Naive B cell (primary cell): ENCODE measurements at regions not wholly inside any gene's neighbourhood (a gene's known extent, or its start where the extent isn't known, plus 50 kb on each side); places are given as distances from the start of the nearest gene placed in this dataset.

Experiments
- ATAC-seq, 2 donors: fragments of 150-1000 bp; cut with Tn5 transposase; 2 replicates each; pipeline ENCODE4 v1.10.0; 2021; ENCODE audit warnings: low read depth in 2 of 2, mild to moderate bottlenecking in 2 of 2, moderate library complexity in 2 of 2
- DNase-seq: peaks from one replicate; pipeline ENCODE4 v3.0.0; 2022
- H3K27ac Mint-ChIP-seq, 6 donors: one replicate each; pipeline ENCODE4 v1.8.0; 2020 to 2022; ENCODE audit warnings: mild to moderate bottlenecking in 6 of 6, mixed read lengths in 6 of 6, moderate library complexity in 5 of 6, inconsistent platforms in 2 of 6
- H3K27me3 Mint-ChIP-seq, 3 donors: one replicate each; pipeline ENCODE4 v1.8.0; 2021 to 2022; ENCODE audit warnings: mixed read lengths in 3 of 3, mild to moderate bottlenecking in 1 of 3
- H3K36me3 Mint-ChIP-seq, 2 donors: one replicate each; pipeline ENCODE4 v1.8.0; 2020 to 2022; ENCODE audit warnings: mixed read lengths in 2 of 2, inconsistent platforms in 1 of 2, mild to moderate bottlenecking in 1 of 2
- H3K4me1 Mint-ChIP-seq, 3 donors: one replicate each; pipeline ENCODE4 v1.8.0; 2020 to 2022; ENCODE audit warnings: mixed read lengths in 3 of 3, inconsistent platforms in 1 of 3, mild to moderate bottlenecking in 1 of 3, moderate library complexity in 1 of 3
- H3K4me3 Mint-ChIP-seq, 8 donors: one replicate each; pipeline ENCODE4 v1.8.0; 2020 to 2022; ENCODE audit warnings: mild to moderate bottlenecking in 8 of 8, mixed read lengths in 8 of 8, moderate library complexity in 8 of 8, inconsistent platforms in 2 of 8
- H3K9me3 Mint-ChIP-seq, 7 donors: one replicate each; pipeline ENCODE4 v1.8.0; 2020 to 2022; ENCODE audit warnings: mixed read lengths in 7 of 7, mild to moderate bottlenecking in 5 of 7, inconsistent platforms in 2 of 7, moderate library complexity in 1 of 7

- Mint-ChIP-seq H3K27me3 (no peaks in the 10 kb centered on the region), H3K4me3 (no peak overlapping the region), H3K9me3 (peaks cover 0 to 10% (median 3%) of the 10 kb centered on the region in 7 donors), H3K27ac (no peak overlapping the region), H3K4me1 (no peaks in the 10 kb centered on the region), H3K36me3 (no peaks in the 10 kb centered on the region)
- no peak for DNase-seq
- ATAC-seq = no peak
Measured at GRCh38 chr5:165620394-165620793, 2115.0 kb downstream of the MAT2B start.

- H3K4me3 Mint-ChIP-seq = no peak overlapping the region
- no peak for DNase-seq
- no peak overlapping the region for H3K27ac Mint-ChIP-seq
- no peak for ATAC-seq
- H3K27me3 Mint-ChIP-seq = no peaks in the 10 kb centered on the region
- peaks cover 0 to 5% (median 0%) of the 10 kb centered on the region in 7 donors for H3K9me3 Mint-ChIP-seq
- H3K4me1 Mint-ChIP-seq = no peaks in the 10 kb centered on the region
- H3K36me3 Mint-ChIP-seq = no peaks in the 10 kb centered on the region
Measured at GRCh38 chr5:165622864-165623536, 2117.6 kb downstream of the MAT2B start.

- Mint-ChIP-seq H3K27me3 (no peaks in the 10 kb centered on the region), H3K9me3 (peaks cover 0 to 5% (median 0%) of the 10 kb centered on the region in 7 donors), H3K27ac (no peak overlapping the region), H3K4me3 (no peak overlapping the region), H3K4me1 (no peaks in the 10 kb centered on the region), H3K36me3 (no peaks in the 10 kb centered on the region)
- DNase-seq (no peak), ATAC-seq (no peak)
Measured at GRCh38 chr5:165624166-165624946, 2118.9 kb downstream of the MAT2B start.

GRCh38 chr5:165626161-165626560, 2120.7 kb downstream of the MAT2B start:
- H3K36me3 Mint-ChIP-seq = no peaks in the 10 kb centered on the region
- DNase-seq (no peak), ATAC-seq (no peak)
- H3K27ac Mint-ChIP-seq = no peak overlapping the region
- no peak overlapping the region for H3K4me3 Mint-ChIP-seq
- H3K9me3 Mint-ChIP-seq = peaks cover 0 to 5% (median 0%) of the 10 kb centered on the region in 7 donors
- no peaks in the 10 kb centered on the region for H3K4me1 Mint-ChIP-seq
- H3K27me3 Mint-ChIP-seq = no peaks in the 10 kb centered on the region

- no peaks in the 10 kb centered on the region for H3K27me3 Mint-ChIP-seq
- no peak overlapping the region for H3K27ac Mint-ChIP-seq
- H3K4me1 Mint-ChIP-seq = no peaks in the 10 kb centered on the region
- H3K9me3 Mint-ChIP-seq = peaks cover 0 to 3% (median 0%) of the 10 kb centered on the region in 7 donors
- no peak for ATAC-seq
- no peak for DNase-seq
- H3K36me3 Mint-ChIP-seq = no peaks in the 10 kb centered on the region
- no peak overlapping the region for H3K4me3 Mint-ChIP-seq
Measured at GRCh38 chr5:165627548-165628170, 2122.2 kb downstream of the MAT2B start.

- ATAC-seq (no peak), DNase-seq (no peak)
- Mint-ChIP-seq H3K27me3 (no peaks in the 10 kb centered on the region), H3K4me1 (no peaks in the 10 kb centered on the region), H3K4me3 (no peak overlapping the region), H3K27ac (no peak overlapping the region), H3K9me3 (no peaks in the 10 kb centered on the region), H3K36me3 (no peaks in the 10 kb centered on the region)
Measured at GRCh38 chr5:165630261-165630778, 2124.9 kb downstream of the MAT2B start.

- no peak overlapping the region for H3K27ac Mint-ChIP-seq
- no peaks in the 10 kb centered on the region for H3K4me1 Mint-ChIP-seq
- DNase-seq (no peak), ATAC-seq (no peak)
- no peak overlapping the region for H3K4me3 Mint-ChIP-seq
- no peaks in the 10 kb centered on the region for H3K36me3 Mint-ChIP-seq
- H3K9me3 Mint-ChIP-seq = peaks cover 0 to 1% (median 0%) of the 10 kb centered on the region in 7 donors
- H3K27me3 Mint-ChIP-seq = no peaks in the 10 kb centered on the region
Measured at GRCh38 chr5:165631235-165631634, 2125.8 kb downstream of the MAT2B start.

GRCh38 chr5:165642366-165642765, 2136.9 kb downstream of the MAT2B start:
- DNase-seq (no peak), ATAC-seq (no peak)
- Mint-ChIP-seq H3K4me1 (no peaks in the 10 kb centered on the region), H3K9me3 (peaks cover 0 to 11% (median 4%) of the 10 kb centered on the region in 7 donors), H3K27me3 (no peaks in the 10 kb centered on the region), H3K36me3 (no peaks in the 10 kb centered on the region), H3K27ac (no peak overlapping the region), H3K4me3 (no peak overlapping the region)

GRCh38 chr5:165665735-165666400, 2160.4 kb downstream of the MAT2B start:
- no peak overlapping the region for H3K27ac Mint-ChIP-seq
- no peaks in the 10 kb centered on the region for H3K27me3 Mint-ChIP-seq
- ATAC-seq = no peak
- no peak overlapping the region for H3K4me3 Mint-ChIP-seq
- H3K4me1 Mint-ChIP-seq = no peaks in the 10 kb centered on the region
- peaks cover 0 to 5% (median 1%) of the 10 kb centered on the region in 7 donors for H3K9me3 Mint-ChIP-seq
- DNase-seq = no peak
- no peaks in the 10 kb centered on the region for H3K36me3 Mint-ChIP-seq

- no peak overlapping the region for H3K27ac Mint-ChIP-seq
- H3K9me3 Mint-ChIP-seq = peaks cover 0 to 9% (median 0%) of the 10 kb centered on the region in 7 donors
- H3K36me3 Mint-ChIP-seq = no peaks in the 10 kb centered on the region
- no peaks in the 10 kb centered on the region for H3K4me1 Mint-ChIP-seq
- DNase-seq (no peak), ATAC-seq (no peak)
- no peak overlapping the region for H3K4me3 Mint-ChIP-seq
- no peaks in the 10 kb centered on the region for H3K27me3 Mint-ChIP-seq
Measured at GRCh38 chr5:165673499-165673898, 2168.1 kb downstream of the MAT2B start.

- H3K27me3 Mint-ChIP-seq = no peaks in the 10 kb centered on the region
- peaks cover 0 to 8% (median 7%) of the 10 kb centered on the region in 7 donors for H3K9me3 Mint-ChIP-seq
- no peak for DNase-seq
Measured at GRCh38 chr5:165695796-165696195, 2190.4 kb downstream of the MAT2B start.

GRCh38 chr5:165705960-165706359, 2200.5 kb downstream of the MAT2B start:
- no peaks in the 10 kb centered on the region for H3K4me1 Mint-ChIP-seq
- H3K9me3 Mint-ChIP-seq = peaks cover 0 to 7% (median 0%) of the 10 kb centered on the region in 7 donors
- ATAC-seq (no peak), DNase-seq (no peak)
- peak overlapping the region in 1 of 6 donors; percentile 25 for H3K27ac Mint-ChIP-seq
- H3K4me3 Mint-ChIP-seq = no peak overlapping the region
- H3K36me3 Mint-ChIP-seq = no peaks in the 10 kb centered on the region
- H3K27me3 Mint-ChIP-seq = no peaks in the 10 kb centered on the region

More at GRCh38 chr5:165695796-165696195, 2190.4 kb downstream of the MAT2B start:
- ATAC-seq = no peak
- H3K36me3 Mint-ChIP-seq = no peaks in the 10 kb centered on the region
- no peak overlapping the region for H3K4me3 Mint-ChIP-seq
- H3K4me1 Mint-ChIP-seq = no peaks in the 10 kb centered on the region
- no peak overlapping the region for H3K27ac Mint-ChIP-seq

GRCh38 chr5:165712011-165712410, 2206.6 kb downstream of the MAT2B start:
- ATAC-seq = no peak
- no peak for DNase-seq
- no peaks in the 10 kb centered on the region for H3K4me1 Mint-ChIP-seq
- H3K27me3 Mint-ChIP-seq = no peaks in the 10 kb centered on the region
- peaks cover 0 to 4% (median 0%) of the 10 kb centered on the region in 7 donors for H3K9me3 Mint-ChIP-seq
- H3K4me3 Mint-ChIP-seq = no peak overlapping the region
- H3K36me3 Mint-ChIP-seq = no peaks in the 10 kb centered on the region
- H3K27ac Mint-ChIP-seq = no peak overlapping the region
